HG03432 (cell line): ENCODE measurements at regions not wholly inside any gene's neighbourhood (a gene's known extent, or its start where the extent isn't known, plus 50 kb on each side); places are given as distances from the start of the nearest gene placed in this dataset.

Experiments
- ATAC-seq: cut with Tn5 transposase; IDR thresholded peaks from one replicate; pipeline ENCODE4 v1.9.1; 2021; ENCODE audit warnings: mild to moderate bottlenecking, moderate library complexity; ENCODE audit not compliant: unreplicated experiment

DNA sequence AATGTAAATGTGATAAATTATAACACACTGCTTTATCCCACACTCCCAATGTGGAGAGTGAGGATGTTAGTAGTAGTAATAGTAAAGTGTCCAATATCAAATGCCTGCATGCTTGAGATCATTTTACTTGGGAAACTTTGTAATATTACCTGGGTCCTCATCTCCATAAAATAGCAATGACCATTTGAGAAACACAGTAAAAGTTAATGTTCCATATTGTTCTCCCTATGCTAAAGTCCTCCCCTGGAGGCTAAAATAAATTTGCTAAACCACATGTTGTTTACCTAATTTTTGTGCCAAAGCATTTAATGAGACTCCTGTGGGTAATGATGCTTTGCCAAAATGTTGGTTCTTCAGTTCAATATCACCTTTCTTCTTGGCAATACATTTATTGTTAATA lies 291.2 kb downstream of the CDH10 start:
- ATAC-seq, result no peak

DNA sequence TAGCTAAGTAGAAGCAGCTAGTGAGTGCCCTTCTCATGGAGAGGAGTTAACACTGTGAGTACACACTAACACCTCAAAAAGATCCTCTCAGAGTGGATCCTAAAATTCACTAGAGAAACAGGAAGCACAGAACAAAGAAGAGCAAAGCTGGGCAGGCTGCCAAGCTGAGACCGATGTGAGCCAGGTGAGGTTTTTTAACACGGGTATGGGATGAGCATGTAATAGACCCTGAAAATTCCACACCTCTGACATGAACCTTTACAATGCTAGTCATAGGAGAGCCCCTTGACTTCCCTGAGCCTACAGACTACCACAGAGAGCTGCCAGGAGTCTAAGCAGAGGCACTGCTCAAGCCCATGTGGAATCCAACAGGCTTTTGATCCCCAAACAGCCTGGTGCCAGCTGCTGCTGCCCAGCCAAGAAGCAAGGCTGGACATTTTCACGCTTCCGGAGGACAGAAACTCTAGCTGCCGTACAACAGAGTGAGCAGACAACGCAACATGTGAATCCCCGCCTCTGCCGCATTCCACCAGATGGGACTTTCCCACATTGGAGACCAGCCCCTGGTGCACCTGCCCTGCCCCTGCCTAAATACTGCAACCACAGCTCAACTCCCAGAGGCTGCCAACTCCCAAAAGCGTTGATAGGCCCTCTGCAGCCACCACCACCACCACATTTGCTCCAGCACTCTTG lies 280.8 kb downstream of the CDH10 start:
- no peak for ATAC-seq

DNA sequence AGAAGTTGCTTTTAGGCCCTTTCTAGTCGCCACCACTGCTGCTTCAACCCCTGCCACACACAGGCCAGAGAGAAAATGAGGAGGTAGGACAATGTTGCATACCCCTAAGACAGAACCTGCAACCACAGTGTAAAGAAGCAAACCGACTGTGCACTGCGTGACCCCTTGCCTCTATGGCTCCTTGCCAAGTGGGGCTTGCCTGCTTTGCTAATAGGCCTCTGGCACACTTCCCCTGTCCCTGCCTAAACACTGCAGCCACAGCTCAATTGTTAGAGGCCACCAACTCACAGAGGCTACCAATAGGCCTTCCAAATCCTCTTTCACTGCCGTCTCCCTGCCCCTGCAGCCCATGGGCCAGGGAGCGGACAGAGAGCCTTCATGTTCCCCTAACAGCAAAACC lies 280.1 kb downstream of the CDH10 start:
- ATAC-seq, result no peak

DNA sequence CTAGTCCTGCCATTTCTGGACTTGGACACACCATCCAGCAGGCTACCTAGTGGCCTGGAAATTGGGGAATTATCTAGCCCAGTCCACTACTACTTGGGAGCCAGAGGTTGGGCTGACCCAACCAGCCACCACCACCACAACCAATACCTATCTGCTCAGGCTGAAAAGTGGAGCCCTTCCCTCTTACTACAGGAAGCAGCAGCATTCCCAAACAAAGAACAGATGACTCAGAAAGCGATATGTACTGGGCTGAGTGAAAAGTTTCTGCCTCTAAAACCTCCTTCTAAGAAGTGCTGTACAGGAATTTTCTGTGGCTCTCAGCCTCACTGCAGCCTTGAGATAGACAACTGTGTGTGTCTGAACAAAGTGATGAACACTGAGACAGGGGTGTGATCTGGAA lies 279.4 kb downstream of the CDH10 start:
- no peak for ATAC-seq

DNA sequence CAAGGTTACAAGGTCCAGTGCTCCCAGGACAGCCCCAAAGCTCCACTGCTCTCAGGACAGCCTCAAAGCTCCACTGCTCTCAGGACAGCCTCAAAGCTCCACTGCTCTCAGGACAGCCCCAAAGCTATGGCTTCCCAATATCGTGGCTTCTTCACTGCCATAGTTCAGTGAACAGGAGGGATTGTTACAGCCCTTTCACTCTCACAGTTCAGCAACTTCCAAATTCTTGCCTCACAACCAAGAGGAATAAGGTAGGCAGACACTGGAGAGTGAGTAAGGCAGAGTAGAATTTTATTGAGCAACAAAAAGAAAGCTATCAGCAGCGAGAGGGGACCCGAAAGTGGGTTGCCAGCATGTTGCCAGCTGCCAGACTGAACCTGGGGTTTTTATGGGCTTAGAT lies 277.6 kb downstream of the CDH10 start:
- ATAC-seq, result no peak

DNA sequence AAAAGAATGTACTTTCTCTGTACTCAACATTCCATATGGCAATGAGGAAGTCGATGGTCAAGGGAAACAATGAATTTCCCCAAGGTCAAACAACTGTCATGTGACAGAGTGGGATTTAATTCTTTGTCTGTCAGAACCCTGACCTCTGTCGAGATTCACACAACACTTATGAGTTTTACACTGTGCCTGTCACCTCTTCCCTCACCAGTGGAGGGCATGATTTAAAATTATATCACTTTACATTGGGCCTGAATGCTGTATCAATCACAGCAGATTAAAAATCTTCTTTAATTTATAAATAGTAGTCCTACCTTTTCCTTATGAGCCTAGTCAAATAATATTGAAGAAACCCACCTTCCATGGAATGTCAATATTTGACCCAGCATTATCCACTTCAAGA lies 276.7 kb downstream of the CDH10 start:
- ATAC-seq, result no peak

DNA sequence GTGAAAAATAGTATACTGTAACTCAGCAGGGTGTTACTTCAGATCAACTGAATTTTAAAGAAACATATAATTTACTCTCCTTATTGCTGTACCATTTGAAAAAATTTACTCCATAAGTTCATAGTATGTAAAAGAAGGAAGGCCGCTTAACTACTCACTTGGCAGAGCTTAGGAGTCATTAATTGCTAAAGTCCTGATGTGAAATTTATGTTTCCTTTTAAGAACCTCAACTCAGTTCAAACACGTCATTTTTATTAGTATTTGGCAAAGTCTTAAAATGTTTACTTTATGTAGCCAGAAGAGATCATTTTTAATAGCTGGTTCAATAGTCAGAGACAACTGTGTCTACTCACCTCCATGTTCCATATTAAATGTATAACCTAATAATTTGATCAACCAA lies 268.6 kb downstream of the CDH10 start:
- no peak for ATAC-seq

DNA sequence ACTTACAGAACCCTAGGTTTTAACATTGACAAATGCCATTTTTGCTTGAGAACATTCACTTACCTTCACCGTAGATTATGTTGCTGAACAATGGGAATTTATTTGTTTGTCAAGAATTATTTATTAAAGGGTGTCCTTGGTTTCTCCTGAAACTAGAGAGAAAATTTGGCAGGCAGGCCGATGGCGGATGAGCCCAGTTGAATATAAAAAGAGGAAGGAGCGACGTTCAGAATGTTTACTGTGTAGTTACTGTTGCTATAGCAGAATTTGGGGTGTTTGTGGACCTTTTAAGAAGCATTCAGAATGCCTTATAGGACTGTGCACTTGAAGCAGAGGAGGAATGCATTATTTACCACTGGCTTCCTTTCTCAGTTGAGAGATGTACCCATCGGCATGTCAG lies 268.2 kb downstream of the CDH10 start:
- ATAC-seq, result no peak

DNA sequence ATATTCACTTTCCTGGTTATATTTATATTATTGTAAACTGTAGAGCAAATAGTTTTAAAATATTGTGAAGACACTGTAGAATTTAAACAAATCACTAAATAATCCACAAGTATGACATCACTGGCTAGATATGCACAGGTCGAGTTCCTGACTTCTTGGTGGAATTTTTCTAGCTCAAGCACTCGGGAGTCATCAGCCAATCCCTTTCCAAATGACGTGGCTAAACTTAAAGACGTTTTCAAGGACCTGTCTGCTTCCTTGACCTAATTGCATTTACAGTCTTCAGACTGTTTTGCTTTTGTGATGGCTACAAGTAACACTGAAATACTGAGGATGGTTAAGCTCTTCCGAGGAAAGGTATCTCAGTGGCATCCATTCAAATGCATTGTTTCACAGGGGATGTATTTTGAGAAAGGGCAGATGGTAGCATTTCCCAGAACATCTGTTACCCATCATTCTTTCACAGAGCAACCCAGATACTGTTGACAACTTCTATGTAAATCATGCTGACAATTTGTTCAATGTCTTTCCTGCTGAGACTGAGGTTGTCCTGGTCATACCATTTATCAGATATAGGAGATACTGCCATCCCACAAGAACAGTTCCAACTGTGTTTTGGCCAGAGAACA lies 262.8 kb downstream of the CDH10 start:
- no peak for ATAC-seq

DNA sequence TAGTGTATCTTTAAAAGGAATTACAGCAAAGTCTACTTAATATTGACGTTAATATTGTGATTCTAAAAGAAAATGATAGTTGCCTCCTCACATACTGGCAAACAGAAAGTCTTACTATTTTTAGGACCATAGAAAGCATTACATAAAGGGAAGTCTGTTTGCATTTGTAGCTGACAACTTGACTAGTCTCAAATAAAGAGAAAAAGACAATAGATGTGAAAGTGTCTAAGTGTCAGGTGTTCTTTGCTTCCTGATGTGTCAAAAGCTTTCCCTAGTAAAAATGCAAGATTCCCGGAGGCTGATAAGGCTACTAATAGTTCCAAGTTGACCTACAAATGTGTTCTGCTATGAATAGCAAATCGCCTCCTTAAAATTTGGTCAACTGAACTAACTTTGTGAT lies 259.7 kb downstream of the CDH10 start:
- ATAC-seq, result no peak

DNA sequence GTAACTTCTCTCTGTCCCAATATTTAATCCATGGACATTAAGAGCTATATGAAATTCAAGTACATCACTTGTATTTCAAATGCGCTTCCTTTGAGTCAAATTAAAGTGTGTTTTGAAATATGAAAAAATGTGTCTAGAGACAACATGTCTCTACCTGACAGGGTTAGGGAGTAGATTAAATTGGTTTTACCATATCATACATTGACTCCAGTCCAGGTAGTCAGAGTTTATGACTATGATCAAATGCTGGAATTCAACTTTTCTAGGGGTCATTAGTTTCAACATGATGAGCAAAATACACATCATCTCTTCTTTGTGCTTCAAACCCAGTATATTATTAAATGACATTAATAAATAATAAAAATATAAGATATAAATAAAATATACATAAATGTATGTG lies 259.2 kb downstream of the CDH10 start:
- ATAC-seq, result no peak

DNA sequence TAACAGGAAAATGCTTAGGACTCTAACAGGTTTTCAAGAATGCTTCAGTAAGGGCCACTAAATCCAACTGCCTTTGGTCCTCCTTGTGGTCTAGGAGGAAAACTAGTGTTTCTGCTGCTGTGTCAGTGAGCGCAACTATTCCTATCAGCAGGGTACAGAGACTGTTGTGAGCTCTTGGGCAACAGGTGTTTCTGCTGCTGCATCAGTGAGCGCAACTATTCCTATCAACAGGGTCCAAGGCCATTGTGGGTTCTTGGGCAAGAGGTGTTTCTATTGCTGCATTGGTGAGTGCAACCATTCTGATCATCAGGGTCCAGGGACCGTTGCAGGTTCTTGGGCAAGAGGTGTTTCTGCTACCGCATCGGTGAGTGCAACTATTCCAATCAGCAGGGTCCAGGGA lies 256.3 kb downstream of the CDH10 start:
- no peak for ATAC-seq

DNA sequence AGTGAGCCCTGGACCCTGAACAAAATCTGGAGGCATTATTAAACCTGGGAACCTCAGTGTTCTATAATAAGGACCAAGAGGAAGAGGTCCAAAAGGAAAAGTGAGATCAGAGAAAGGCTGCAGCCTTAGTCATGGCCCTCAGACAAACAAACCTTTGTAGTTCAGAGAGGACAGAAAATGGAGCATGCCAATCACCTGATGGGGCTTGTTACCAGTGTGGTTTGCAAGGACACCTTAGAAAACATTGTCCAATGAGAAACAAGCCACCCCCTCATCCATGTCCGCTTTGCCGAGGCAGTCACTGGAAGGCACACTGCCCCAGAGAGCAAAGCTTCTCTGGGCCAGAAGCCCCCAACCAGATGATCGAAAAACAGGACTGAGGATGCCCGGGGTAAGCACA lies 254.8 kb downstream of the CDH10 start:
- no peak for ATAC-seq

DNA sequence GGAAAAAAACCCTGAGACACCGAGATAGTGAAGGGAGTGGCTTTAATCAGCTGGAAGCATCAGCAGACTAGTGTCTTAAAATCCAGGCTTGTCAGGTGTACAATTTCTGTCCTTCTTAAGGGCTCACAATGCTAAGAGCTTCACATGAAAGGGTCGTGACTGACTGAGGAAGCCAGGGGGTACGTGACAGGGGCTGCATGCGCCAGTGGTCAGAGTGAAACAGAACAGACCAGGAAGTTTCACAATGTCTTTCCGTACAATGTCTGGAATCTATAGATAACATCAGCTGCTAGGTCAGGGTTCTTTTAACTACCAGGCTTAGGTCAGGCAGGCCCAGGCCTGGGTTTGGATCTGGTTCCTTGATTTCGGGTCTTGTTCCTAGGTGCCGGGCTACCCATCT lies 253.0 kb downstream of the CDH10 start:
- ATAC-seq, result no peak

DNA sequence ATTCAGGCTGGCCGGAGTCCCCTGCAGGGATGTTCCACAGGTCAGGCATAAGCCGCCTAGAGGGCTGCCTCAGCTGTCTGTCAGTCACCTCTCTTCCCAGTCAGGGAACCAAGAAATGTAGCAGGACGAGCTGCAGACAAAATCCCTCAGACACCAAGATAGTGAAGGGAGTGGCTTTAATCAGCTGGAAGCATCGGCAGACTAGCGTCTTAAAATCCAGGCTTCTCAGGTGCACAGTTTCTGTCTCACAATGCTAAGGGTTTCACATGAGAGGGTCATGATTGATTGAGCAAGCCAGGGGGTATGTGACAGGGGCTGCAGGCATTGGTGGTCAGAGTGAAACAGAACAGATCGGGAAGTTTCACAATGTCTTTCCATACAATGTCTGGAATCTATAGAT lies 247.2 kb downstream of the CDH10 start:
- no peak for ATAC-seq

DNA sequence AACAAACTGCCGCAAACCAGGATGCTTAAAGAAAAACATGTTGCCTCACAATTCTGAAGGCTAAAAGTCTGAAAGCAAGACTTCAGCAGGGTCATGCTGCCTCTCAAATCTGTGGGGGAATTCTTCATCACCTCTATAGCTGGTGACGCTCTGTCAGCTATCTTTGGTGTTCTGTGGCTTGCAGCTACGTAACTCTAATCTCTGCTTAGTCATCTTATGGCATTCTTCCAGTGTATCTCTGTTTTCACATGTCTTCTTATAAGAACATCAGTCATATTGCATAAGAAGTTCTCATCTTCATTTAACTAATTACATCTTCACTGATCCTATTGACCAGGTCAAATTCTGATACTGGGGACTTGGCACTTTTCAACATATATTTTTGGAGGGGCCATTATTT lies 243.0 kb downstream of the CDH10 start:
- no peak for ATAC-seq

DNA sequence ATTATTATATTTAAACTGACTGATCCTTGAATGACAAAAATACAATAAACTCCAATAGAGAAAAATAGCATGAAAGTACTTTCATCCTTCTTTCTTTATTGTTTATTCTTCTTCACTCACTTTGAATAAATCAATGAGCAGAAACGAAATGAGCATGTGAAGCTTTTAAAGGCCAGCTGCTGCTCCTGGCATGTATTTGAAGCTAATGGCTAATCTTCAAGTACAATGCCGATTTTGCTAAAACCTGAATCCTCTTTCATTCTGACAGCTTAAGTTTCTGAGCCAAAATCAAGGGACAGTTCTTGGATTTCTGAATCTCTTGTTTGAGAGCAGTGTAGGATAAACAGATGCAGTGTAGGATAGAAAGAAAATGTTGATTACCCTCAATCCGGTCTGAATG lies 237.3 kb downstream of the CDH10 start:
- no peak for ATAC-seq

DNA sequence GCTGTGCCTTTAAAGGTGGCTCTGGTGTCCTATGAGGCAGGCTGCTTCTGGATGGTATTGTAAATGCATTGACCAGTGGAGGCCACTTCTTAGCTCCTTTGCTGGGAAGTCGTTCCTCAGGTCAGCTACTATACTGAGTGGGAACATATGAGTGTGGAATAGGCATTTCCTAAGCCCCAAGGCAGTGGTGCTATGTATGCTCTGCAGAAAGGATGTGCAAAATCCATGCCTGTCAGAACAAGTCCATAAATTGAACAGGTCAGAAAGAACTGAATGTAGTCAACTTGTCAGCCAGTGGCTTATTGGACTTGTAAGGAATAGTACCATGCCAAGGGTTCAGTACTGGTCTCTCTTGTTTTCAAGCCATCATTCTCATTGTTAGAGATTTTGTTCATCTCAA lies 216.4 kb downstream of the CDH10 start:
- ATAC-seq, result no peak

DNA sequence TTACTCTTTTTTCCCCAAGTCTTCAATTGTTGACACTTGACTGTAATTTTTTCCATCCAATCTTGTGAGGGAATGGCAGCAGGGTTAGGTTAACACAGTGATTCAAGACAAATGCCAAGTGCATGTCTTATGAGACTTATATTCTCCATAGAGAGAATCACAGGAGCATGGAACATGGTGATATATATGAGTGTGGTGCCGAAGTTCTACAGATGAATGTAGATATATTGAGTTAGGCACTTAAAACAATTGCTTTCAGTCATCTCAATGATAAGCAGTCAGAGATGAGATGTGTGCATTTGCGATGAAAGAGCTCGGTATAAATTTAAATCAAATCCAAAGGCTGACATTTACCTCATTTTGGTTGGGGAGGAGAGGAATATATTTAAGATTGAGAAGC lies 211.2 kb downstream of the CDH10 start:
- ATAC-seq, result no peak
